GM12878 (cell line): ENCODE measurements at regions not wholly inside any gene's neighbourhood (a gene's known extent, or its start where the extent isn't known, plus 50 kb on each side); places are given as distances from the start of the nearest gene placed in this dataset.

Source experiments
- ATAC-seq: fragments of 200-7000 bp; cut with Tn5 transposase; 3 replicates; pipeline ENCODE4 v1.9.1; 2020; ENCODE audit warnings: mild to moderate bottlenecking, moderate library complexity
- BruUV-seq: library from RNA; stranded (reverse); fragments of 400-500 nt; replicated peaks from 2 replicates; lab custom pipeline; 2021; lab: Mats Ljungman, UMichigan
- CTCF ChIA-PET: fragments of 300-600 bp; sonication (Branson Sonifier 250); formaldehyde crosslinking; extraction: SDS; loops from one replicate; lab custom pipeline; 2021; ENCODE audit warnings: inconsistent platforms; lab: Yijun Ruan, JAX
- POLR2A ChIA-PET: fragments of 350-600 bp; formaldehyde crosslinking; extraction: SDS; loops from one replicate; lab custom pipeline; 2021; ENCODE audit warnings: inconsistent platforms; lab: Charles Lee
- RAD21 ChIA-PET: fragments of 300-600 bp; sonication (Branson Sonifier 250); formaldehyde crosslinking; loops from one replicate; lab custom pipeline; 2023; ENCODE audit warnings: antibody characterized with exemption; ENCODE audit not compliant: unreplicated experiment; lab: Charles Lee
- SMC1A ChIA-PET: fragments of 300-600 bp; sonication (Branson Sonifier 250); formaldehyde crosslinking; loops from one replicate; lab custom pipeline; 2023; ENCODE audit not compliant: unreplicated experiment, uncharacterized antibody; lab: Charles Lee
- DNase-seq: peaks from one replicate; pipeline ENCODE4 v3.0.0-alpha.2; 2011; ENCODE audit warnings: low read depth, low spot score
- FAIRE-seq: peaks from 3 replicates; lab custom pipeline; 2011; peaks lifted over from hg19 to GRCh38; lab: Jason Lieb, UNC
- H2AFZ ChIP-seq: 2 replicates; pipeline ENCODE4 v1.6.0; 2011; ENCODE audit warnings: low read depth, low read length, control low read depth; ENCODE audit not compliant: control insufficient read depth
- H3K27ac ChIP-seq: 2 replicates; pipeline ENCODE4 v1.5.1; 2011; ENCODE audit warnings: control low read depth; ENCODE audit not compliant: control insufficient read depth, insufficient read depth
- H3K27me3 ChIP-seq, 2 experiments: replicated peaks in 1 of 2; 2 replicates each; pipeline versions ENCODE4 v1.6.0 to v1.6.1; 2011; ENCODE audit warnings: low read length in 1 of 2; ENCODE audit not compliant: control insufficient read depth in 2 of 2, insufficient read depth in 2 of 2
- H3K36me3 ChIP-seq, 2 experiments: 2 replicates each; pipeline ENCODE4 v1.5.1; 2011; ENCODE audit warnings: low read length in 1 of 2; ENCODE audit not compliant: control insufficient read depth in 2 of 2, insufficient read depth in 2 of 2
- H3K4me1 ChIP-seq: 2 replicates; pipeline ENCODE4 v1.6.1; 2011; ENCODE audit warnings: mild to moderate bottlenecking, low read length, moderate library complexity, mixed read lengths; ENCODE audit not compliant: control insufficient read depth, insufficient read depth
- H3K4me2 ChIP-seq: 2 replicates; pipeline ENCODE4 v1.6.0; 2011; ENCODE audit warnings: control low read depth; ENCODE audit not compliant: control insufficient read depth, insufficient read depth
- H3K4me3 ChIP-seq: fragments of 200-600 bp; sonication (generic); 2 replicates; pipeline ENCODE4 v1.5.1; 2016
- H3K79me2 ChIP-seq: 2 replicates; pipeline ENCODE4 v1.6.0; 2011; ENCODE audit warnings: low read length; ENCODE audit not compliant: control insufficient read depth, insufficient read depth
- H3K9ac ChIP-seq: 2 replicates; pipeline ENCODE4 v1.8.0; 2011; ENCODE audit warnings: low read length, control low read depth, mixed read lengths; ENCODE audit not compliant: control insufficient read depth, insufficient read depth
- H3K9me3 ChIP-seq: replicated peaks from 3 replicates; pipeline ENCODE4 v1.5.1; 2011; ENCODE audit warnings: mild to moderate bottlenecking, low read length; ENCODE audit not compliant: control insufficient read depth, insufficient read depth
- H4K20me1 ChIP-seq: 2 replicates; pipeline ENCODE4 v1.6.0; 2011; ENCODE audit not compliant: control insufficient read depth, insufficient read depth
- ETV6 ChIP-seq, 2 experiments: fragments of 450-650 bp in 1 of 2; IDR thresholded peaks in 1 of 2; conservative IDR thresholded peaks in 1 of 2; 2 replicates each; pipeline ENCODE4 v1.6.1; 2014; ENCODE audit warnings: antibody characterized with exemption in 1 of 2, borderline replicate concordance in 1 of 2, low read depth in 1 of 2, mild to moderate bottlenecking in 1 of 2, moderate library complexity in 1 of 2
- IKZF1 ChIP-seq: fragments of 450-650 bp; conservative IDR thresholded peaks from 2 replicates; pipeline ENCODE4 v1.6.1; 2017; ENCODE audit warnings: antibody characterized with exemption, mild to moderate bottlenecking
- IRF4 ChIP-seq: IDR thresholded peaks from 2 replicates; pipeline ENCODE4 v1.6.1; 2011; ENCODE audit warnings: low read depth, low read length
- NR2C1 ChIP-seq: fragments of 450-650 bp; IDR thresholded peaks from 2 replicates; pipeline ENCODE4 v1.6.1; 2017; ENCODE audit warnings: antibody characterized with exemption, mild to moderate bottlenecking, moderate library complexity
- PML ChIP-seq: IDR thresholded peaks from 2 replicates; pipeline ENCODE4 v1.6.1; 2012; ENCODE audit warnings: low read length, inconsistent platforms
- POLR2AphosphoS2 ChIP-seq: IDR thresholded peaks from 2 replicates; pipeline ENCODE4 v1.6.1; 2011; ENCODE audit warnings: low read depth, mild to moderate bottlenecking, low read length, improper control_type of control experiment, moderate library complexity
- SMC3 ChIP-seq: IDR thresholded peaks from 2 replicates; pipeline ENCODE4 v1.6.1; 2011; ENCODE audit warnings: low read length, improper control_type of control experiment, borderline replicate concordance
- TARDBP ChIP-seq: IDR thresholded peaks from 2 replicates; pipeline ENCODE4 v1.6.1; 2016; ENCODE audit warnings: borderline replicate concordance
- WRNIP1 ChIP-seq: IDR thresholded peaks from 2 replicates; pipeline ENCODE4 v1.6.1; 2011; ENCODE audit warnings: low read depth, low read length, improper control_type of control experiment, borderline replicate concordance
- ZNF24 ChIP-seq: fragments of 450-650 bp; IDR thresholded peaks from 2 replicates; pipeline ENCODE4 v1.6.1; 2017; ENCODE audit warnings: antibody characterized with exemption, mild to moderate bottlenecking
- WGBS: methylation state at CpG from one replicate; pipeline ENCODE4 v1.1.6; 2016; ENCODE audit warnings: low lambda C conversion rate; ENCODE audit not compliant: insufficient replicate concordance, insufficient coverage; ENCODE audit errors: missing lambda C conversion rate; 5-methylcytosine and 5-hydroxymethylcytosine counted together
- in situ Hi-C: fragments of 300-500 bp; cut with MboI; formaldehyde crosslinking; loops from 9 replicates; pipeline ENCODE4 v1.14.3; 2018; ENCODE audit warnings: mixed read lengths
- intact Hi-C: fragments of 100-400 bp; cut with micrococcal nuclease; formaldehyde crosslinking; loops from one replicate; pipeline ENCODE4 v1.14.2; 2022; ENCODE audit not compliant: unreplicated experiment
- TF ChIP-seq, protein P1 (sequence below): fragments of 450-650 bp; IDR thresholded peaks from 2 replicates; pipeline ENCODE4 v1.6.1; 2018; ENCODE audit warnings: mild to moderate bottlenecking, low read depth, moderate library complexity; ENCODE audit not compliant: partially characterized antibody
- TF ChIP-seq, protein P2 (sequence below): IDR thresholded peaks from 2 replicates; pipeline ENCODE4 v1.6.1; 2012; ENCODE audit warnings: low read depth, low read length, improper control_type of control experiment
- TF ChIP-seq, protein P3 (sequence below): IDR thresholded peaks from 2 replicates; pipeline ENCODE4 v1.6.1; 2011; ENCODE audit warnings: low read depth, low read length, improper control_type of control experiment, borderline replicate concordance
- TF ChIP-seq, protein P4 (sequence below): IDR thresholded peaks from 2 replicates; pipeline ENCODE4 v1.6.1; 2012; ENCODE audit warnings: low read depth, low read length, improper control_type of control experiment

DNA sequence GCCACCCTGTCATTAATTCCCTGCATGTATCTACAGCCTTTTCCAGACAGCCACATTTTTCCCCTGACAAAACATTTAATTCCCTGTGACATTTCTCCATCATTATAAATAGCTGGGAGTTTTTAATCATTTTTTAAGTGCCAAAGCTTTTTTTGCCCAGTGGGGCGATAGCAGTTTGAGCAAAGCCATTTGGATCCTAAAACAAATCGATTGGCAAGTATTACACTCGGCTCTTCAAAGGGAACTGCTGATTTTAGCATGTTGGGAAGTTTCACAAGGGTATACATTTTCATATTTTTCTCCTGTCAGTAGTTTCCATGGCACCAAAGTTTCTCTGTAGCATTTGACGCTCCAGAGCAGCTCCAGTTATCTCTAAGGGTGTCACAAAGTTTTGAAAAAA lies 210.8 kb downstream of the HIPK3 start:
- Histone ChIP-seq H3K27ac (no peak overlapping the region), H3K9ac (no peak overlapping the region), H3K27me3 (no peaks in the 10 kb centered on the region), H2AFZ (no peak overlapping the region), H3K4me1 (no peaks in the 10 kb centered on the region), H3K36me3 (no peaks in the 10 kb centered on the region), H3K79me2 (no peaks in the 10 kb centered on the region), H3K4me2 (no peak overlapping the region), H3K9me3 (no peaks in the 10 kb centered on the region), H3K4me3 (no peak overlapping the region), H4K20me1 (no peaks in the 10 kb centered on the region)
- RAD21 ChIA-PET, result no interaction called here
- in situ Hi-C loops, result no loop called here
- 49% methylated on average over 4 of the region's 4 CpGs for WGBS
- CTCF ChIA-PET, result interaction anchor here (1.0 to 1.1 kb wide), 2 partner anchors 341 to 904 kb away, joined by 3 read pairs; no protein-coding TSS in a partner anchor
- BruUV-seq, result no TSS peak
- no peak for DNase-seq
- no peak for ATAC-seq
- intact Hi-C loops, result no loop called here
- TF ChIP-seq ETV6 (conservative IDR thresholded peaks at IDR 0.05 in 1 of 2, IDR thresholded peaks at IDR 0.05 in 1 of 2; ENCODE audit: borderline replicate concordance in 1 of 2, low read depth in 1 of 2) (no peak), PML (no peak), SMC3 (no peak), WRNIP1 (no peak), TARDBP (no peak), NR2C1 (no peak), ZNF24 (no peak), POLR2AphosphoS2 (no peak), IRF4 (no peak), IKZF1 (no peak)
- TF ChIP-seq, protein P1, sequence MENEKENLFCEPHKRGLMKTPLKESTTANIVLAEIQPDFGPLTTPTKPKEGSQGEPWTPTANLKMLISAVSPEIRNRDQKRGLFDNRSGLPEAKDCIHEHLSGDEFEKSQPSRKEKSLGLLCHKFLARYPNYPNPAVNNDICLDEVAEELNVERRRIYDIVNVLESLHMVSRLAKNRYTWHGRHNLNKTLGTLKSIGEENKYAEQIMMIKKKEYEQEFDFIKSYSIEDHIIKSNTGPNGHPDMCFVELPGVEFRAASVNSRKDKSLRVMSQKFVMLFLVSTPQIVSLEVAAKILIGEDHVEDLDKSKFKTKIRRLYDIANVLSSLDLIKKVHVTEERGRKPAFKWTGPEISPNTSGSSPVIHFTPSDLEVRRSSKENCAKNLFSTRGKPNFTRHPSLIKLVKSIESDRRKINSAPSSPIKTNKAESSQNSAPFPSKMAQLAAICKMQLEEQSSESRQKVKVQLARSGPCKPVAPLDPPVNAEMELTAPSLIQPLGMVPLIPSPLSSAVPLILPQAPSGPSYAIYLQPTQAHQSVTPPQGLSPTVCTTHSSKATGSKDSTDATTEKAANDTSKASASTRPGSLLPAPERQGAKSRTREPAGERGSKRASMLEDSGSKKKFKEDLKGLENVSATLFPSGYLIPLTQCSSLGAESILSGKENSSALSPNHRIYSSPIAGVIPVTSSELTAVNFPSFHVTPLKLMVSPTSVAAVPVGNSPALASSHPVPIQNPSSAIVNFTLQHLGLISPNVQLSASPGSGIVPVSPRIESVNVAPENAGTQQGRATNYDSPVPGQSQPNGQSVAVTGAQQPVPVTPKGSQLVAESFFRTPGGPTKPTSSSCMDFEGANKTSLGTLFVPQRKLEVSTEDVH, result no peak
- TF ChIP-seq, protein P2, sequence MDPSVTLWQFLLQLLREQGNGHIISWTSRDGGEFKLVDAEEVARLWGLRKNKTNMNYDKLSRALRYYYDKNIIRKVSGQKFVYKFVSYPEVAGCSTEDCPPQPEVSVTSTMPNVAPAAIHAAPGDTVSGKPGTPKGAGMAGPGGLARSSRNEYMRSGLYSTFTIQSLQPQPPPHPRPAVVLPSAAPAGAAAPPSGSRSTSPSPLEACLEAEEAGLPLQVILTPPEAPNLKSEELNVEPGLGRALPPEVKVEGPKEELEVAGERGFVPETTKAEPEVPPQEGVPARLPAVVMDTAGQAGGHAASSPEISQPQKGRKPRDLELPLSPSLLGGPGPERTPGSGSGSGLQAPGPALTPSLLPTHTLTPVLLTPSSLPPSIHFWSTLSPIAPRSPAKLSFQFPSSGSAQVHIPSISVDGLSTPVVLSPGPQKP, result no peak
- TF ChIP-seq, protein P3, sequence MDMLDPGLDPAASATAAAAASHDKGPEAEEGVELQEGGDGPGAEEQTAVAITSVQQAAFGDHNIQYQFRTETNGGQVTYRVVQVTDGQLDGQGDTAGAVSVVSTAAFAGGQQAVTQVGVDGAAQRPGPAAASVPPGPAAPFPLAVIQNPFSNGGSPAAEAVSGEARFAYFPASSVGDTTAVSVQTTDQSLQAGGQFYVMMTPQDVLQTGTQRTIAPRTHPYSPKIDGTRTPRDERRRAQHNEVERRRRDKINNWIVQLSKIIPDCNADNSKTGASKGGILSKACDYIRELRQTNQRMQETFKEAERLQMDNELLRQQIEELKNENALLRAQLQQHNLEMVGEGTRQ, result no peak
- TF ChIP-seq, protein P4, sequence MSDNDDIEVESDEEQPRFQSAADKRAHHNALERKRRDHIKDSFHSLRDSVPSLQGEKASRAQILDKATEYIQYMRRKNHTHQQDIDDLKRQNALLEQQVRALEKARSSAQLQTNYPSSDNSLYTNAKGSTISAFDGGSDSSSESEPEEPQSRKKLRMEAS, result no peak
- POLR2A ChIA-PET, result no interaction called here
- FAIRE-seq, result no peak
- SMC1A ChIA-PET, result no interaction called here
